ENCODE measurements at regions not wholly inside any gene's neighbourhood (a gene's known extent, or its start where the extent isn't known, plus 50 kb on each side); places are given as distances from the start of the nearest gene placed in this dataset.

DNA sequence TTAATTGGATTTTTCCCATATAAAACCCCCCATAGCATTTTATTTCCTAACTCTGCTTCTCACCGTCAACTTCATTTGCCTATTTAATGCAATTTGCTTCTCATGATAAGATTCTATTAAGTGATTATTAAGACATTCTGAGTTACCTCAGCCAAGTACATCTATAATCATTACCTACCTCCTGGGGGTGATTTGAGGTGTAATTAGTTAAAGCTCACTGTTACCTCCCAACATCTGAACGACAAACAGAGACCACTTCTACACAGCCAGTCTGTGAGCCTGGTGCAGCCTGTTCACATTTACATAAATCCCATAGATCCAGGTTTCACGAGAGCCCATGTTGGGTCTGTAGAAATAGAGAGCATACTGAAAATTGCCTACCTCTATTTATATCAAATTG lies 65.7 kb upstream of the SSX2IP start:
- Mint-ChIP-seq H3K36me3 (ENCODE audit: unreplicated experiment) (no peaks in the 10 kb centered on the region), H3K4me3 (ENCODE audit: unreplicated experiment) (no peak overlapping the region), H3K27me3 (ENCODE audit: unreplicated experiment) (peaks cover 53% of the 10 kb centered on the region), H3K9me3 (ENCODE audit: unreplicated experiment) (no peaks in the 10 kb centered on the region), H3K4me1 (ENCODE audit: unreplicated experiment) (peaks cover 4% of the 10 kb centered on the region), H3K27ac (ENCODE audit: unreplicated experiment) (no peak overlapping the region)
- TF ChIP-seq, protein P1, sequence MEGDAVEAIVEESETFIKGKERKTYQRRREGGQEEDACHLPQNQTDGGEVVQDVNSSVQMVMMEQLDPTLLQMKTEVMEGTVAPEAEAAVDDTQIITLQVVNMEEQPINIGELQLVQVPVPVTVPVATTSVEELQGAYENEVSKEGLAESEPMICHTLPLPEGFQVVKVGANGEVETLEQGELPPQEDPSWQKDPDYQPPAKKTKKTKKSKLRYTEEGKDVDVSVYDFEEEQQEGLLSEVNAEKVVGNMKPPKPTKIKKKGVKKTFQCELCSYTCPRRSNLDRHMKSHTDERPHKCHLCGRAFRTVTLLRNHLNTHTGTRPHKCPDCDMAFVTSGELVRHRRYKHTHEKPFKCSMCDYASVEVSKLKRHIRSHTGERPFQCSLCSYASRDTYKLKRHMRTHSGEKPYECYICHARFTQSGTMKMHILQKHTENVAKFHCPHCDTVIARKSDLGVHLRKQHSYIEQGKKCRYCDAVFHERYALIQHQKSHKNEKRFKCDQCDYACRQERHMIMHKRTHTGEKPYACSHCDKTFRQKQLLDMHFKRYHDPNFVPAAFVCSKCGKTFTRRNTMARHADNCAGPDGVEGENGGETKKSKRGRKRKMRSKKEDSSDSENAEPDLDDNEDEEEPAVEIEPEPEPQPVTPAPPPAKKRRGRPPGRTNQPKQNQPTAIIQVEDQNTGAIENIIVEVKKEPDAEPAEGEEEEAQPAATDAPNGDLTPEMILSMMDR (IDR thresholded peaks at IDR 0.05) = no peak
- DNase-seq (ENCODE audit: extremely low spot score, unreplicated experiment) = no peak

DNA sequence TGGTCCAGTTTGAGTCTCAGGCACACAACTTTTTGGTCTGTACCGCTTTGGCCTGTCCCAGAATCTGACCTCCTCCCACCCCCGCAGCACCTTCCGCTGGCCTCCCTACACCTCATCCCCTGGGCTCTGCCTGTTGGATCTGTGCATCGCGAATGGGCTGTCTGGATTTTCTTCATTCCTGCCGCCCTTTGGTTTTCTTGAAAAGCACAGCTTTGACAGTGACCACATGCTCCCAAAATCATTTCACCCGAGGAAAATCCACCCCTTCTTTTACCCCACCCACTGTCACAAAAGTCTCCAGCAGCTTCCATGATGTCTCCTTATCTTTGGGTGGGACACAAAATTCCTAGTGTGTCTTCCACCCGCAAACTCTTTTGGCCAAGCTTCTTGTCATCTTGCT lies 65.0 kb upstream of the SSX2IP start:
- Mint-ChIP-seq H3K9me3 (ENCODE audit: unreplicated experiment) (no peaks in the 10 kb centered on the region), H3K4me1 (ENCODE audit: unreplicated experiment) (peaks cover 4% of the 10 kb centered on the region), H3K4me3 (ENCODE audit: unreplicated experiment) (no peak overlapping the region), H3K27me3 (ENCODE audit: unreplicated experiment) (peaks cover 58% of the 10 kb centered on the region), H3K36me3 (ENCODE audit: unreplicated experiment) (no peaks in the 10 kb centered on the region), H3K27ac (ENCODE audit: unreplicated experiment) (no peak overlapping the region)
- TF ChIP-seq, protein P1 (IDR thresholded peaks at IDR 0.05) = no peak
- DNase-seq (ENCODE audit: extremely low spot score, unreplicated experiment) = peak; percentile 25

DNA sequence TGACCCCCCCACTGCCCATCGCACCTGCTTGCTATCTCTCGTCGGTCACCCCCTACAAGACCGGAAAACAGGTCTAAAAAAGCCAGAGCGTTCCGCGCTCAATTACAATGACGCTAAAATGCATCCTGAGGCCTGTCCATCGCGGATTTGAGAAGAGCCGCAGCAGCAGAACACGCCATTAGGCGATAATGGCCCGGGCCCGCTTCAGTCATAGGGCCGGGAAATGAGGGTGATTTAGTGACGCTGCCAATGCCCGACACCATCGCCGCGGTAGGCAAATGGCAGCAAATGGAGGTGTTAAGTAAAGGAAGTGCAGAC lies 64.1 kb upstream of the SSX2IP start:
- Mint-ChIP-seq H3K27me3 (ENCODE audit: unreplicated experiment) (peaks cover 59% of the 10 kb centered on the region), H3K9me3 (ENCODE audit: unreplicated experiment) (no peaks in the 10 kb centered on the region), H3K4me1 (ENCODE audit: unreplicated experiment) (peaks cover 4% of the 10 kb centered on the region), H3K36me3 (ENCODE audit: unreplicated experiment) (no peaks in the 10 kb centered on the region), H3K4me3 (ENCODE audit: unreplicated experiment) (no peak overlapping the region), H3K27ac (ENCODE audit: unreplicated experiment) (no peak overlapping the region)
- TF ChIP-seq, protein P1 (IDR thresholded peaks at IDR 0.05) = no peak
- no peak for DNase-seq (ENCODE audit: extremely low spot score, unreplicated experiment)

DNA sequence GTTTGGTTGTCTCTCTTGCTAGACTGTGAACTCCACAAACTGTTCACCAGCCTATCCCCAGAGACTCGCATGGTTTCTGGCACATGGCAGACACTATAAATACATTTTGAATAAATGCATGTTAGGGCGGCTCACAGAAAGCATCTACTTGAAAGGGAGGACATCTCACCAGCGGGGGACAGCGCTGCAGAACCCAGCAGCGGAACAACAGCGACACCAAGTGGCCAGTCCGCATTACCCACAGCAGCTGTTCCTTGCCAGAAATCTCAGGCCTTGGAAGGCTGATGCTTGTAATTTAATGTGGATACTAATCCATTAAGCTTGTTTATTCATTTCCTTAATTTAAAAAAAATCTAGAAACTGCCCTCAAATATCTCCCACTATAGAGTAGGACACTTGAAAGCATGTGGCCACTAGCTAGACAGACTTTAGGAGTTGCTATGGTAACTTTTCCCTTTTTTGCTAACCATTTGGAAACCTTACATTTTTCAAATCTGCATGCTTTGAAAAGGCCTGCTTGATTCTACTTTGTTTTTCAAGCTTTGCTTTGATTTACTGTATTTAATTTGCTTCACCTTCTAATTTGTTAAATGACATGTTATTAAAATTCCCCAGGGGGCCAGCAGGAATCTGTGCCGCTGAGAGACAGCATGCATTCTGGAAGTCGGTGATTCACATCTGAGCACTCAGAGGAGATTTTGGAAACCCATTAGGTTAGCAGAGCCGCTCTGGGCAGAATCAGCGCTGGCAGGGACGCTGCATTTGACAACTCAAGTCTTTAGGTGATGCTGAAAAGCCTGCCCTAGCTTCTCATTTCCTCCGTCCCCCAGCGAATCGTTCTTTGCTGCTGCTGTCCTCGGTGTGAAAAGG lies 63.5 kb upstream of the SSX2IP start:
- H3K27ac Mint-ChIP-seq (ENCODE audit: unreplicated experiment) = no peak overlapping the region

DNA sequence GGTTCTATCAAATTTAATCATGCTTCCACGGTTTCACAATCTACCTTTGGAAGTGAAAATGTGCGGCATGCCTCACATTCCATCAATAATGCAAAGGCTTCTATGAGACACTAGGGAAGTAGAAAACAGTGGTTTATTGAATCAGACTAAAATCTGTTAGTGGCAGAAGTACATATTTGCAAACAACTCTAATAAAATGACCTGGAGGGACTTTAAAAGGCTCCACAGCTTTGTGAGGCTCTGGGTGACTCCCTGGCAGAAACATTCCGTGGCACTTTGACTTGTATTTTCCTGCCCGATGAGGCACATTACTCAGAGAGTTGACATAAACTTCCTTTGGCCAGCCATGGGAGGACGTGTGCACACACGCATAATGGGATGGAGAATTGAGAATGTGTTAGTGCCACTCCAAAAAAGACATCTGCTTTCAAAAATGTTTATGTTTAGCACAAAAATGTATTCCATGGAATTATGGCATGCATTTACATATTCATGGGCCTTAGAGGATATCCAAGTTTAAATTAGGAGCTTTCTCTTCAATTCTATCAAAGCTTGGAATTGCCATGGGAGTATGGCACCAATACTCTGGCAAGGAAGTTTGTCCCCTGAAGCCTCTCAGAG lies 60.0 kb upstream of the SSX2IP start:
- H3K27ac Mint-ChIP-seq (ENCODE audit: unreplicated experiment) = no peak overlapping the region
- H3K4me3 Mint-ChIP-seq (ENCODE audit: unreplicated experiment) = no peak overlapping the region
- H3K27me3 Mint-ChIP-seq (ENCODE audit: unreplicated experiment) = peaks cover 51% of the 10 kb centered on the region
- TF ChIP-seq, protein P1 (IDR thresholded peaks at IDR 0.05) = no peak
- no peaks in the 10 kb centered on the region for H3K9me3 Mint-ChIP-seq (ENCODE audit: unreplicated experiment)
- no peak for DNase-seq (ENCODE audit: extremely low spot score, unreplicated experiment)
- no peaks in the 10 kb centered on the region for H3K36me3 Mint-ChIP-seq (ENCODE audit: unreplicated experiment)
- peaks cover 4% of the 10 kb centered on the region for H3K4me1 Mint-ChIP-seq (ENCODE audit: unreplicated experiment)

More for the DNA sequence above, 63.5 kb upstream of the SSX2IP start:
- Mint-ChIP-seq H3K4me1 (ENCODE audit: unreplicated experiment) (peaks cover 4% of the 10 kb centered on the region), H3K36me3 (ENCODE audit: unreplicated experiment) (no peaks in the 10 kb centered on the region), H3K27me3 (ENCODE audit: unreplicated experiment) (peaks cover 59% of the 10 kb centered on the region), H3K9me3 (ENCODE audit: unreplicated experiment) (no peaks in the 10 kb centered on the region), H3K4me3 (ENCODE audit: unreplicated experiment) (no peak overlapping the region)
- DNase-seq (ENCODE audit: extremely low spot score, unreplicated experiment) = no peak
- TF ChIP-seq, protein P1 (IDR thresholded peaks at IDR 0.05) = peak; percentile 98

Data from osteocyte (in vitro differentiated cells).